GM21367 (cell line): ENCODE measurements at regions not wholly inside any gene's neighbourhood (a gene's known extent, or its start where the extent isn't known, plus 50 kb on each side); places are given as distances from the start of the nearest gene placed in this dataset.
A peak's percentile ranks its signal among the peaks of the same experiment; 100 is the strongest.
"Not testable (repeated sequence)": the region's sequence is repeated elsewhere in the genome, so short reads cannot be mapped to it uniquely, and the experiment has no call there.

Experiments
- ATAC-seq: cut with Tn5 transposase; IDR thresholded peaks from one replicate; pipeline ENCODE4 v1.9.1; 2021; ENCODE audit not compliant: unreplicated experiment

DNA sequence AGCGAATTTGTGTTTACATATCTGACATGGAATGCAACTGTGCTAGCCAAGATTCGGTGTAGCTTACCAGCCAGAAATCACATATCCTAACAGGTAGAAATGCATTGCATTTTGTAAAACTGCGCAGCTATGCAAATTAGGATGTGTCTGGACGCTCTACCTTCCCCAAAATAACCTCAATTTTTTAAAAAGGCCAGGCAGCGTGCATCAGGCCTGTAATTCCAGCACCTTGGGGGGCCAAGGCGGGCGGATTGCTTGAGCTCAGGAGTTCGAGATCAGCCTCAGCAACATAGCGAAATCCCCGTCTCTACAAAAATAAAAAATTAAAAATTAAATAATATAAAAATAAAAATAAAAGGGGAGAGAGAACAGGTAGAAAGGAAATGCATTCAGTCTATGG lies 305.0 kb downstream of the TYW1 start:
- no peak for ATAC-seq

DNA sequence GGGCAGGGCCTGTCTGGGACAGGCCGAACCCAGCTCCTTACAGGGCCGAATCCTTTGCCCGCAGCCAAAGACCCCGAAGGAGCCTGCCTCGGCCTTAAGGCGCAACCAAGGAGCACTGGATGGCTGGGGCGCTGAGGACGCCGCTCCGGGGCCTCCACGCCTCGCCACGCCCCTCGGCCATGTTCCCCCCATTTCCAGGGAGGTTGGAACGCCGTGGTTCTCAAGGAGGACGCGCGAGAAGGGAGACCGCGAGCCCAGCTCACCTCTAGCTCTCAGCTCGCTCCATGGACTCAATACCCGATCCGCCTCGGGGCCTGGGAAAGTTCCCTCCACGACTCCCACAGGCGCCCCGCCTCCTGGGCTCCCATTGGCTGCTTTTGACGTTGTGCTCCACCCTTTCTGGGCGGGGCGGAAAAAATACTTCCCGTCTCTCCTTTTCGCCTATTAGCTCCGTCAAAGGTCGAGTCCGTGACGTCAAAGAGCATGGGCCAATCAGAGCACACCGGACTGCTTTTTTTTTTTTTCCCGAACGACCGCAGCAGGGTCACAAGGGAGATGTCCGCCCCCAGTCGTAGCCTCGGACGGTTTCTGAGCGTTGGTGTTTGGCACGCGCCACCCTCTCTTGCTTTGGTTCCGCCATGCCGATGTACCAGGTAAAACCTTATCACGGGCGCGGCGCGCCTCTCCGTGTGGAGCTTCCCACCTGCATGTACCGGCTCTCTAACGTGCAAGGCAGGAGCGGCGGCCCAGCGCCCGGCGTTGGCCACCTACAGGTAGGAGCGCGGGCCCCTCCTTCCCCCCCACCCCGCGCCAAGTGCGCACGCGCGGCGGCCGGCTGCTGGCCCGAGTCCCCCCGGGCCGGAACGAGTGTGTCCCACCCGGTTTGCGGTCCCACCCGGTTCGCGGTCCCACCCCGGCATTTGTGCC lies 305.7 kb downstream of the TYW1 start:
- peak; percentile 76 for ATAC-seq

GRCh38 chr7:67304846-67305245 lies 308.2 kb downstream of the TYW1 start:
- ATAC-seq: not testable (repeated sequence)

DNA sequence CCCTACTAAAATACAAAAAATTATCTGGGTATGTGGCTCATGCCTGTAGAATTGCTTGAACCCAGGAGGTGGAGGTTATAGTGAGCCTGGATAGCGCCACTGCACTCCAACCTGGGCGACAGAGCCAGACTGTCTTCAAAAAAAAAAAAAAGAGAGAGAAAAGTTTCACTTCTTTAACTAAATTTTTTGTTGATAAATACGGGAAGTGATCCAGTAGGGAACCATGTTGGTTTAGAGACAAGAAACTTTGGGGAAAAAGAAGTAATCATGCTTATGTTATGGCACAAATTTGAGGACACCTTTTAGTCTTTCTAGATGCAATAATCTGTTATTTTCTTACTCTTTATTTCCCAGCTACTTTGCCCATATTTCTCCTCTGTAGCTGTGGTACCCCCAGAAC lies 309.7 kb downstream of the TYW1 start:
- ATAC-seq: no peak

DNA sequence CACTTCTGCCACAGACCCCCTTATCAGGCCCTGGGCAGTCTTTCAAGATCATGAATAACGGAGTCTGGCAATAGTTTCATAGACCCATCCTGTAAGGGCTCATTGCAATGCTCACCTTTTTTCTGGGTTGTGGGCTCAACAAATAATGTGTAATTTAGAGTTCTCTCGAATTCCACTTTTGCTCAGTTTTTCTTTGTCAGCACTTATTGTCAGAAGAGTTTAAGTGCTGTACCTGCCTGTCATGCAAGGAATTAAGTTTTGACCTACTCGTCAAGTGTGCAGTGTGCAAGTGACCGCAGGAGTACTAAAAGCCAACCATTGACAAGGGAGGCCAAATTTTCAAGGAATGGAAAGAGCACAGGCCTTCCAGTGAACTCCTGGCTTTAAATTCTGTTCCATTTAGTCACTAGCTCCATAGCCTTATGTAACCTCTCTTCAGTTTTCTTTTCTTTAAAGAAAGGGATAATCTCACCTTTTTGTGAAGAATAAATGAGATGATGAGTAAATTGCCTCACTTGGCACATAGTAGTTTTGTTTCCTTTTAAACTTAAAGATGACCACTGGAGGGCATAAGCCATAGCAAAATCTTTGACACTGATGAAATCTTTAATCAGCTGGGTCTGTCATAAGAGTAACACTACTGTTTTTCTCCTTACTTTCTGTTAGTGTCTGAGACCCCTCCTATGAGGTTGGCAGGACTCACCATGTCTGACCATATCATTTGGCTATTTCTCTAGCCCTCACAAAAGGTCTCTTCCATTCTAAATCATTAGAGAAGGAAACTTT lies 313.3 kb downstream of the TYW1 start:
- no peak for ATAC-seq

DNA sequence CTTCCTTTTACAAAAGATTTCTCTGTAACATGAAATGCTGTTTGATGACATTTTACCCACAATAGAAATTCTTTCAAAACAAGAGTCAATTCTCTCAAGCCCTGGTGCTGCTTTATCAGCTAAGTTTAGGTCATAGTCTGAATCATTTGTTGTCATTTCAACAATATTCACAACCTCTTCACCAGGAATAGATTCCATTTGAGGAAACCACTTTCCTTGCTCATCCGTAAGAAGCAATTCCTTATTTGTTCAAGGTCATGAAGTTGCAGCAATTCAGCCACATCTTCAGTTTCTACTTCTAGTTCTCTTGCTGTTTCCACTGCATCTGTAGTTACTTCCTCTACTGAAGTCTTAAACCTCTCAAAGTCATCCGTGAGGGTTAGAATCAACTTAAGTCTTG lies 315.3 kb downstream of the TYW1 start:
- no peak for ATAC-seq

GRCh38 chr7:67313213-67313612 lies 316.6 kb downstream of the TYW1 start:
- no peak for ATAC-seq

DNA sequence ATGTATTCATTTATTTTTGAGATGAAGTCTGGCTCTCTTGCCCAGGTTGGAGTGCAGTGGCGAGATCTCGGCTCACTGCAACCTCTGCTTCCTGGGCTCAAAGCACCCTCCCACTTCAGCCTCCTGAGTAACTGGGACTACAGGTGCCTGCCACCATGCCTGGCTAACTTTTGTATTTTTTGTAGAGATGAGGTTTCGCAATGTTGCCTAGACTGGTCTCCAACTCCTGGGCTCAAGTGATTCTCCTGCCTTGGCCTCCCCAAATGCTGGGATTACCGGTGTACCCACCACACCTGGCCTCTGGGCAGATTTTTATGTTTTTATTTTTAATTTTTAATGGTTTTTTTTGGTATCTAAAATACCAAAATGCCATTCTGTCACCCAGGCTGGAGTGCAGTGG lies 320.3 kb downstream of the TYW1 start:
- not testable (repeated sequence) for ATAC-seq

- ATAC-seq: not testable (repeated sequence)
Measured at GRCh38 chr7:67328257-67328656, 331.6 kb downstream of the TYW1 start.

DNA sequence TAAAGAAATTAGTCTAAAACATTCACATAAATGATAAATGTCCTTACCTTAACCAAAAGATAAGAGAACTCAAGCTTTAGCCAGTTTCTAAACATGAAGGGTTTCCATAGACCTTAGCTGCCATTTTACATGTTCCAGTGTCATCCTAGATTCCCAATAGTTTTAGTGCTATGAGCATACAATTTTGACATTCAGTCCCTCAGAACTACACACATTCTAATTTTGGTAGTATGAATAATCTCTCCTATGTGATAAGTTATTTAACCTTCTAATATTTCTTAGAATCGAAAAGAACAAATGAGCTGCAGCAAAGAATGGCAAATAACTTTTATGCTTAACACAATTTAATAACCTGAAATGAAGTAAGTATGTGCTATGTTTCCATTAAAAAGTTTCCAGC lies 338.5 kb downstream of the TYW1 start:
- ATAC-seq: not testable (repeated sequence)

- not testable (repeated sequence) for ATAC-seq
Measured at GRCh38 chr7:67335663-67336062, 339.0 kb downstream of the TYW1 start.

DNA sequence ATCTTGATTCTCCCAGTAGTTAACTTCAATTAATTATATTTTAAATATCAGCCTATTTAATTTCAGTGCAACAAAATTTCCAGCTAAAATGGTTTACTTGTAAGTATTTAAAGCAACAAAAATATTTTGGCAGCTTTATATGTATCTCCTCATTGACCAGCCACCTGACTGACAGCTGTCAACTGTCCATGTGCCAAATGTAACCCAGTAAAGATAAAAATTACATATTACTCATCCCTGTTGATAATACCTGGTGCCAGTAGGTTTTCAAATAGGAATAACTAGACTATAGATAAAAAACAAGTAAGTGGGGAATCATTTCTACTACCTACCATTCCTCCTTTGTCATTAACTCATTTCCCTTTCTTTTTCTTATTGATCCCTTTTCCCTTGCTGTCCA lies 341.9 kb downstream of the TYW1 start:
- ATAC-seq: not testable (repeated sequence)

DNA sequence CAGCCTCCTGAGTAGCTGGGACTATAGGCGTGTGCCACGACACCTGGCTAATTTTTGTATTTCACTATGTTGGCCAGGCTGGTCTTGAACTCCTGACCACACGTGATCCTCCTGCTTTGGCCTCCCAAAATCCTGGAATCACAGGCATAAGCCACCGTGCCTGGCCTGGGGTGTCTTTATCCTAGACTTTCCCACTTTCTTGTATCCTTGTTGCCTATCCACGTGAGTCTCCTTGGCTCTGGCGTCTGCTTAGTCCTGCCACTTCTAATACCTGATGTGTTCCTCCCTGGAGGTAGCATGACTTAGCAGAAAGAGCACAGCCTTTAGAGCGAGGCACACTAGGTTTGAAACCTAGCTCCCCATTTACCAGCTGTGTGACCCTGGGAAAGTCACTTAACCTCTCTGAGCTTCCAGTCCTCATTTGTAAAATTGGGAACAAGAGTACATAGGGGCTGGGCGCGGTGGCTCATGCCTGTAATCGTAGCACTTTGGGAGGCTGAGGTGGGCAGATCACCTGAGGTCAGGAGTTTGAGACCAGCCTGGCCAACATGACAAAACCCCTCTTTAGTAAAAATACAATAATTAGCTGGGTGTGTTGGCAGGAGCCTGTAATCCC lies 344.6 kb downstream of the TYW1 start:
- ATAC-seq: no peak

GRCh38 chr7:67343114-67343513 lies 346.5 kb downstream of the TYW1 start:
- ATAC-seq: no peak

DNA sequence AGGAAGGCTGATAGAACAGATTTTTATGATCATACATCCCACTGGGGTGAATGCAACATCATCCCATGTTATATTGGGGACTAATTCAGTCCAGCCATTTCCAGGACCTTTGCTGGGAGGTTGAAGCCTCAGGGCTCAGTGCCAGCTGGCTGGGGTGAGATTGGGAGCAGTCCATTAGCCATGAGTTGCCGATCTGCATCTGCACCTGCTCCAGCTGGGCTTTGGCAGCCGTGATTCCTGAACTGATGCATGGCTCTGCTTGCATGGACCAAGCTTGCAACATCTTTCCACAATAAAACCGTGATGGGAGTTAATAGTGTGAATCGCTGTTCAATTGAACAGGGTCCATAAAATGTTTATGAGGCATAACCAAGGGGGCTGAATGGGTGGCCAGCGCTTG lies 346.9 kb downstream of the TYW1 start:
- ATAC-seq: no peak

DNA sequence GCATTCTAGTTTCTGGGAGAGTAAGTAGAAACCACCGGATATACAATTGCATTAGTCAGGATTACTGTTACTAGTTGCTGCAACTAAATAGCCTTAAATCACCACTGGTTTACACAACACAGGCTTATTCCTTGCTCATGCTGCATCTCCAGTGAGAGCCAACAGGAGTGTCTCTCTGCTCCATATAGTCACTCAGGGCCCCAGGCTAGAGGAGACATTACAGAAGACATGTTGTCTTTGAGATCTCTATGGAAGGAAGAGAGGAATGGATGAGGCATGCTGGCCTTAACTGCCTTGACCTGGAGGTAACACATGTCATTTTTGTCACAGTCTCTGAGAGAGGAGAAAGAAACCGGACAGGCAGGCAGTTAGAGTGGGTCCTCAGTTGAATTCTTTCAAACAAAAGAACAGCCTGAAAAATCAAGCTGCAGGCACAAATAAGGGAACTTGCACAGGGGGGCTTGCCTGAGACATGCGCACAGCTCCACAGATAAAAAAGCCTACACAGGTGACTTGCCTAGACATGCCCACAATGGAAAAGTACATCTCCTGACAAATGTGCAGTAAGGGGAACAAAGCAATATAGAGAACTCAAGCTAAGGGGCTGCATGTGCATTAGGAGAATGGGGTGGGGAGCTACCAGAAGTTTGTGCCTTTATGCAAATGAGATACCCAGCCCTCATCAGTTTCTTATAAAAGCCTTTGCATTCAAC lies 348.0 kb downstream of the TYW1 start:
- no peak for ATAC-seq

DNA sequence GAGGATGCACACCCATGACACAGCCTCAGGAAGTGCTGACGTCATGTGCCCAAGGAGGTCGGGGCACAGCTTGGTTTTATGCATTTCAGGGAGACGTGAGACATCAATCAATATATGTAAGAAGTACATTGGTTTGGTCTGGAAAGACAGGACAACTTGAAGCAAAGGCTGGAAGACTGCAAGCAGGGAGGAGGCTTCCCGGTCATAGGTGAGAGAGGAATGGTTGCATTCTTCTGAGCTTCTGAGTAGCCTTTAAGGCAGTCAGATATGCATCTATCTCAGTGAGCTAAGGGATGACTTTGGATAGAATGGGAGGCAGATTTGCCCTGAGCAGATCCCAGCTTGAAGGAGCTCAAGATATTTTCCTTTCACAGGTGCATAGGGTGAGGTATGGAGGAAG lies 349.5 kb downstream of the TYW1 start:
- no peak for ATAC-seq

DNA sequence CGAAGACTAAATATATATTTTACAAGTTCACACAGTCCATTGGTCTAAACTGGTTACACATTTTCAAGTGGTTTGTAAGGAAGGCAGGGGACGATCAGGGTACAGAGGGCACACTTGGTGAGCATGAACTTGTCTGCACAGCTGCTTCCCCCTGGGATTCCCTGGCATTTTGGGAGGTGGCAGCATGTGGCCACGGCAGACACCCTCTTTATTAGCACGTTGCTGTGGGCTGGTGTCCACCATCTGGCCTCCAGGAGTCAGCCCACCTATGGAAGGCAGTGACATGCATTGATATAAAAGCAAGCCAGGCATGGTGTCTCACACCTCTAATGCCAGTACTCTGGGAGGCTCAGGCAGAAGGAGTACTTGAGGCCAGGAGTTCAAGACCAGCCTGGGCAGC lies 350.2 kb downstream of the TYW1 start:
- ATAC-seq: no peak

DNA sequence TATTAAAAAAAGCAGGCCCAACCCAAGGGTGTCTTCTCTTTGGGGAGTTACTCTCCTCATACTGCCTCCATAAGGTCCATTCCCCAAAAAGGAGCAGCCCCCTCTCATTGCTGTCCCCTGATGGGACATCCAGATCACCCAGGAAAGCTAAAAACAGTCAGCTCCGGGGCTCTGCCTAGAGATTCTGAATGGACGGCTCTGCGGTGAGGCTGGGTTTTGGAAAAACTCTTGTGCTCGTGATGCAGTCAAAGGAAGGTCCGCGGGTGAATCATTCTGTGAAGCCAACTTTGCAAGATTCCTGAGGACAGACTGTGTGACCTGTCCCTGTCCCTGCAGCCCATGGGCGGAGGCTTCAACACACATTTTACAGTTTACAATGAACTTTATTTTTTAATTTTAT lies 351.5 kb downstream of the TYW1 start:
- ATAC-seq: no peak

DNA sequence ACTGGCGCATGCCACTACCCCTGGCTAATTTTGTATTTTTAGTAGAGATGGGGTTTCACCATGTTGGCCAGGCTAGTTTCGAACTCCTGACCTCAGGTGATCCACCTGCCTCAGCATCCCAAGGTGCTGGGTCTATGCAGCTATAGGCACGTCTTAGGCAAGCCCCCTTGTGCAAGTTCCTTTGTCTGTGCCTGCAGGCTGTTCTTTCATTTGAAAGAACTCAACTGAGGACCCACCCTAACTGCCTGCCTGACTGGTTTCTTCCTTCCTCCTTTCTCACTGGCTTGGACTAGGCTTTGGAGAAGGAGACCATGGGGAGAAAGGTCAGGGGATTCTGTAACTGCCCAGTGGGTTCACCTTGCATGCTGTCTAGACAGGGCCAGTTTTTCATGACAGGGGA lies 361.0 kb downstream of the TYW1 start:
- ATAC-seq: not testable (repeated sequence)

DNA sequence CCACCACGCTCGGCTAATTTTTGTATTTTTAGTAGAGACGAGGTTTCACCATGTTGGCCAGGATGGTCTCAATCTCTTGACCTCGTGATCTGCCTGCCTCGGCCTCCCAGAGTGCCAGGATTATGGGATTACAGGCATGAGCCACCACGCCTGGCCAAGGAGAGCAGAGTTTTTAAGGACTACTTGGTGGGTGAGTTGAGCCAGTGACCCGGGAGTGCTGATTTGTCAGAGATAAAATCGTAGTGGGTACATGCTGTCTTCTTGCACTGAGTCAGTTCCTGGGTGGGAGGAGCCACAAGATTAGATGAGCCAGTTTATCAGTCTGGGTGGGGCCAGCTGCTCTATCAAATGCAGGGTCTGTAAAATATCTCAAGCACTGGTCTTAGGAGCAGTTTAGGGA lies 361.7 kb downstream of the TYW1 start:
- not testable (repeated sequence) for ATAC-seq
